Right atrium auricular region (tissue), 2 donors: ENCODE measurements at regions not wholly inside any gene's neighbourhood (a gene's known extent, or its start where the extent isn't known, plus 50 kb on each side); places are given as distances from the start of the nearest gene placed in this dataset.

Experiments
- DNase-seq: peaks from one replicate; pipeline ENCODE4 v3.0.0-alpha.2; 2019; ENCODE audit warnings: low spot score
- H3K27ac ChIP-seq, 2 donors: fragments of 200-600 bp; sonication (generic); 1 replicate in 1 of 2; 2 replicates in 1 of 2; pipeline ENCODE4 v1.5.1; 2016 to 2019
- H3K27me3 ChIP-seq, 2 donors: fragments of 200-600 bp; sonication (generic); one replicate each; pipeline versions ENCODE4 v1.5.1 to v1.6.0; 2017 to 2019
- H3K36me3 ChIP-seq: fragments of 200-600 bp; sonication (generic); one replicate; pipeline ENCODE4 v1.5.1; 2016
- H3K4me1 ChIP-seq, 2 donors: fragments of 200-600 bp; sonication (generic); one replicate each; pipeline versions ENCODE4 v1.5.1 to v1.6.0; 2017 to 2019
- H3K4me3 ChIP-seq, 2 donors: fragments of 200-600 bp; sonication (generic); 1 replicate in 1 of 2; 2 replicates in 1 of 2; pipeline ENCODE4 v1.5.1; 2017 to 2019; ENCODE audit warnings: mild to moderate bottlenecking in 1 of 2, moderate library complexity in 1 of 2
- H3K9me3 ChIP-seq, 2 donors: fragments of 200-600 bp; sonication (generic); one replicate each; pipeline ENCODE4 v1.5.1; 2019
- CTCF ChIP-seq, 2 donors: fragments of 200-600 bp; sonication (generic); IDR thresholded peaks; one replicate each; pipeline ENCODE4 v1.5.1; 2019; ENCODE audit warnings: antibody characterized with exemption in 2 of 2

- no peak overlapping the region for H3K4me3 ChIP-seq
- no peaks in the 10 kb centered on the region for H3K9me3 ChIP-seq
- no peak for DNase-seq
- H3K27ac ChIP-seq, result no peak overlapping the region
- no peaks in the 10 kb centered on the region for H3K4me1 ChIP-seq
- no peak for TF ChIP-seq CTCF (IDR thresholded peaks at IDR 0.05)
- no peaks in the 10 kb centered on the region for H3K27me3 ChIP-seq
- no peaks in the 10 kb centered on the region for H3K36me3 ChIP-seq
Observed at GRCh38 chr16:72406390-72406789, 234.4 kb upstream of the PMFBP1 start.

DNA sequence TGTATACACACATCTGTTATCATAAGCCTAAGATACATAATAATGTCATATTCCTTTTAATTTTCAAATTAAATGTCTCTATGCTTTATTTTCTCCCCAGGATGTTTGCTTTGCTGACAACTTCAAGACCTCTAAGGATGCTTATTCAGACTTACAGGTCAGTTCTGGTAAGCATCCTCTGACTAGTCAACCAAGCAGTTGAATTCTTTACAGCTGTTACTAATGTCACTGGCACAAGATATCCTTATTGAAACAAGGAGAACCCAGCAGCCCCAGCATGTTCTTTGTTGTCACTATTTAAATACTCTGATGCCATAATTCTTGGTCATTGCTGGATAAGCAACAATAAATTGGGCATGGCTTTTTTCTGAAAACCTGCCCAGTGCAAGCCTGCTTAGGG, 232.3 kb upstream of the PMFBP1 start:
- Histone ChIP-seq H3K4me3 (no peak overlapping the region), H3K4me1 (no peaks in the 10 kb centered on the region), H3K36me3 (no peaks in the 10 kb centered on the region), H3K27me3 (no peaks in the 10 kb centered on the region), H3K9me3 (no peaks in the 10 kb centered on the region), H3K27ac (no peak overlapping the region)
- TF ChIP-seq CTCF (IDR thresholded peaks at IDR 0.05), result no peak
- no peak for DNase-seq

GRCh38 chr16:72401084-72401361, 229.1 kb upstream of the PMFBP1 start:
- Histone ChIP-seq H3K9me3 (no peaks in the 10 kb centered on the region), H3K27me3 (no peaks in the 10 kb centered on the region), H3K36me3 (no peaks in the 10 kb centered on the region), H3K4me3 (no peak overlapping the region), H3K27ac (no peak overlapping the region), H3K4me1 (no peaks in the 10 kb centered on the region)
- no peak for DNase-seq
- TF ChIP-seq CTCF (IDR thresholded peaks at IDR 0.05), result no peak

DNA sequence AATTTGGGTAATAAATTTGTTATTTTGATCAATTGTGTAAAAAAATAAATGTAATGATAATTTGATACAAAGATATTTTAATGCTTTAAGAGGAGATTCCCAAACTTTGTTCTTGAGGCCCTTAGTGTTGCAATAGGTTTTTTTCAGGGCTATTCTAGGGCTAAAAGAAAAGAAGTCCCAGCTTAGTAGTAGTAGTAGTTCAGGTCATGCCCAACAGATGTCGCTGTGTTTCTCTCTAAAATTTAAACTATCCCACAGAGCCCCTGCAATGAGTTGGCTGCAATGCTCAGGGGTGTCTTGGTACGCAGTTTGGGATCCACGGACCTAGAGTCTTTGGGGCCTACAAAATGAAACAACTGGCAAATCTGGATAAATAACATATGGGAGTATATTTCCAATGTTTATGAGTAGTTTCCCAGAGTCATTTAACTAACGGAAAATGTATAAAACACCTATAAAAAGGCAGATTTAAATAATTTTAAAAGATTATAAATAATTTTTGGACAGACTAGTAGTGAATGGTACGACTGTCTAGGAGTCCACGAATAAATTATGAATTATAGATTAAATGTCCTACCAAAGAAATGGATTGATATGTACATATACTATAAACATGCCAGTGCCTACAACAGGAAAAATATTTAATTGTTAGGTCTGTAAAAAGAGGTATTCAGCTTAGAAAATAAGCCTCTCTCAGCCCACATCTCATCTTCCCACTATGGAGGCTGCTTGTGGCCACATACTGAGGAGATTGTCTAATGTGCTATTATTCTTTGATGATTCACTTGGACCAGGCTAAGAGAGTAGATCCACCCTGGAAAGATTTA, 228.5 kb upstream of the PMFBP1 start:
- H3K27ac ChIP-seq, result no peak overlapping the region
- no peaks in the 10 kb centered on the region for H3K4me1 ChIP-seq
- DNase-seq, result no peak
- H3K9me3 ChIP-seq, result no peaks in the 10 kb centered on the region
- no peak overlapping the region for H3K4me3 ChIP-seq
- H3K36me3 ChIP-seq, result no peaks in the 10 kb centered on the region
- no peaks in the 10 kb centered on the region for H3K27me3 ChIP-seq
- peak; percentile 44 to 74 for TF ChIP-seq CTCF (IDR thresholded peaks at IDR 0.05)

DNA sequence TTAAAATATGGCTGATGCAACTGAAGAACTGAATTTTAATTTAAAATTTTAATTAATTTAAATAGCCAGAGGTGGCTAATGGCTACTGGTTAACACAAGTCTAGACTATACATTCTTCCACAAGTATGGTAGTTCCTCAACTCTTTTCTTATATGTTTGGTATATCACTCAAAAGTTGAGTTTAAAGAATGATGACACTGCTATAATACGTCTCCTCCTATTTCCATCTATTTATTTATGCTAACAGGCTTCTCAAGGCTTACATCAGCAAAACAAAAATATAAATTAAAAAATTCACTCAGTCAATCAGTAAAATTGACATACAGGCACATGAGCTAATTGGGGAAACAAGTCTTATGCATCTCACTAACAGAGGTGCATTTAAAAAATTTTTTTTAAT, 227.9 kb upstream of the PMFBP1 start:
- H3K36me3 ChIP-seq, result no peaks in the 10 kb centered on the region
- no peak for TF ChIP-seq CTCF (IDR thresholded peaks at IDR 0.05)

DNA sequence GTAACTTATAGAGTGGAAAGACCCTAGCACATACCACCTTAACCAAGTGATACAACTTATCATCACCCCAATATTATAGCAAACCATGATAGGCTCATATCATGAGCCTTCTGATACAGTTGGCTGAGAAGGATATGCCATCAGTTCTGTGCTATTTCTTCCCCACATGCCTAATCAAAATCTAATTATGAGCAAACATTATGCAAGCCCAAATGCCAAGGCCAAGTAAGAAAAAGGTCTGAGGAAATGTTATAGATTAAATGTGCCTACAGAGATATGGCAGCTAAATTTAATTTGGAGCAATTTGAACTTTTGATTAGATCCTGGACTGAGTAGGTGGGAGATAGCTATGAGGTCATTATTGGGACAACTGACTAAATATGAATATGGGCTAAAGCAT, 225.9 kb upstream of the PMFBP1 start:
- no peaks in the 10 kb centered on the region for H3K4me1 ChIP-seq
- H3K36me3 ChIP-seq, result no peaks in the 10 kb centered on the region
- H3K9me3 ChIP-seq, result peaks cover 0 to 13% of the 10 kb centered on the region in 2 donors
- no peak for TF ChIP-seq CTCF (IDR thresholded peaks at IDR 0.05)
- no peak for DNase-seq
- no peak overlapping the region for H3K4me3 ChIP-seq
- H3K27ac ChIP-seq, result no peak overlapping the region
- no peaks in the 10 kb centered on the region for H3K27me3 ChIP-seq

More for the DNA sequence above, 227.9 kb upstream of the PMFBP1 start:
- Histone ChIP-seq H3K4me3 (no peak overlapping the region), H3K27ac (no peak overlapping the region), H3K27me3 (no peaks in the 10 kb centered on the region), H3K4me1 (no peaks in the 10 kb centered on the region), H3K9me3 (peaks cover 0 to 3% of the 10 kb centered on the region in 2 donors)
- no peak for DNase-seq
